ENCODE measurements at regions not wholly inside any gene's neighbourhood (a gene's known extent, or its start where the extent isn't known, plus 50 kb on each side); places are given as distances from the start of the nearest gene placed in this dataset.

- Histone ChIP-seq H4K91ac (replicated peaks; ENCODE audit: insufficient read length, low read length) (no peak overlapping the region), H2BK20ac (ENCODE audit: low read length) (peak overlapping the region; percentile 67), H2BK12ac (ENCODE audit: low read depth, low read length) (peak overlapping the region; percentile 95), H3K27ac (ENCODE audit: low read depth, low read length) (no peak overlapping the region), H2AFZ (ENCODE audit: low read length) (no peak overlapping the region), H3K9me3 (ENCODE audit: insufficient read depth in 2 of 2, low read depth in 1 of 2, low read length in 1 of 2) (peaks cover 5 to 7% of the 10 kb centered on the region in 2 experiments), H3K14ac (ENCODE audit: insufficient read length) (no peak overlapping the region), H3K23me2 (ENCODE audit: low read depth, low read length) (no peaks in the 10 kb centered on the region; the same call in 1 of the 2 replicates), H3K4me1 (replicated peaks in 1 of 4; ENCODE audit: control insufficient read depth in 3 of 4, insufficient read depth in 4 of 4, low read length in 3 of 4) (peaks cover 12 to 30% (median 24%) of the 10 kb centered on the region in 4 experiments; a peak in 6 of 7 replicates), H3K27me3 (replicated peaks in 1 of 4; ENCODE audit: control insufficient read depth in 3 of 4, extremely low read depth in 1 of 4, insufficient read depth in 3 of 4, low read length in 3 of 4) (peaks cover 0 to 23% (median 18%) of the 10 kb centered on the region in 4 experiments; a peak in 6 of 7 replicates), H4K5ac (ENCODE audit: insufficient read length, low read depth, low read length) (no peak overlapping the region), H3K4me2 (ENCODE audit: insufficient read depth in 1 of 2, low read depth in 2 of 2, low read length in 2 of 2) (peak overlapping the region in 1 of 2 experiments; percentile 62; a peak in 1 of 4 replicates), H3K36me3 (ENCODE audit: control insufficient read depth in 2 of 4, insufficient read depth in 4 of 4, low read length in 3 of 4) (no peaks in the 10 kb centered on the region; a peak in 1 of 8 replicates), H3K18ac (ENCODE audit: extremely low read depth, low read length) (peak overlapping the region; percentile 79; the same call in 1 of the 2 replicates), H3K56ac (replicated peaks; ENCODE audit: insufficient read length, low read depth, low read length) (no peak overlapping the region), H2BK5ac (ENCODE audit: low read depth, low read length) (no peak overlapping the region), H4K20me1 (replicated peaks in 1 of 2; ENCODE audit: control insufficient read depth in 1 of 2, insufficient read depth in 2 of 2, low read length in 2 of 2) (no peaks in the 10 kb centered on the region), H3K4me3 (ENCODE audit: extremely low read depth in 1 of 4, insufficient read depth in 2 of 4, low read depth in 3 of 4, low read length in 4 of 4) (no peak overlapping the region), H2AK5ac (ENCODE audit: low read depth, low read length) (peak overlapping the region; percentile 100), H2BK15ac (ENCODE audit: low read length) (peak overlapping the region; percentile 67; the same call in 1 of the 2 replicates), H3K4ac (replicated peaks; ENCODE audit: insufficient read length, low read depth, low read length) (no peak overlapping the region), H3K79me1 (ENCODE audit: low read depth, low read length) (no peaks in the 10 kb centered on the region), H4K8ac (ENCODE audit: extremely low read depth, insufficient read depth, low read length) (no peak overlapping the region), H3K23ac (ENCODE audit: insufficient read length) (no peak overlapping the region), H3K9ac (replicated peaks in 1 of 4; ENCODE audit: extremely low read depth in 1 of 4, low read depth in 3 of 4, low read length in 3 of 4) (no peak overlapping the region; a peak in 1 of 7 replicates), H3K79me2 (ENCODE audit: control insufficient read depth in 1 of 2, insufficient read depth in 2 of 2, low read length in 2 of 2) (no peaks in the 10 kb centered on the region), H2BK120ac (replicated peaks; ENCODE audit: low read depth, low read length) (peak overlapping the region; percentile 25)
- 92% methylated on average over 4 of the region's 4 CpGs; no CpG with 5 or more reads in 1 of the 2 experiments for WGBS, 2 experiments (ENCODE audit: extremely low coverage in 1 of 2, insufficient coverage in 1 of 2, insufficient read length in 1 of 2, insufficient replicate concordance in 2 of 2, low coverage in 1 of 2, low lambda C conversion rate in 2 of 2, missing lambda C conversion rate in 1 of 2)
- POLR2A ChIA-PET (ENCODE audit: partially characterized antibody) = no interaction called here
- CTCF ChIA-PET (ENCODE audit: partially characterized antibody) = no interaction called here
- no peak for FAIRE-seq
- no peak for DNase-seq (ENCODE audit: low read depth in 1 of 2, low spot score in 2 of 2)
- TF ChIP-seq KDM1A (IDR thresholded peaks at IDR 0.05; ENCODE audit: borderline replicate concordance, low read length) (peak; percentile 94; the same call in 1 of the 2 replicates), HDAC2 (IDR thresholded peaks at IDR 0.05; ENCODE audit: borderline replicate concordance in 1 of 2, low read depth in 2 of 2, low read length in 2 of 2) (peak in 1 of 2 experiments; percentile 51; a peak in 1 of 4 replicates), SIX5 (IDR thresholded peaks at IDR 0.05; ENCODE audit: low read depth, low read length) (no peak)
Measured at GRCh38 chr12:115508990-115509389, 768.5 kb downstream of the MED13L start.

All from H1 (cell line).